ENCODE measurements at regions not wholly inside any gene's neighbourhood (a gene's known extent, or its start where the extent isn't known, plus 50 kb on each side); places are given as distances from the start of the nearest gene placed in this dataset.

- TF ChIP-seq CTCF (IDR thresholded peaks at IDR 0.05) (no peak), POLR2A (IDR thresholded peaks at IDR 0.05) (no peak)
These were observed 289.3 kb upstream of the AMIGO2 start for GRCh38 chr12:47369085-47369484.
